ENCODE measurements at regions not wholly inside any gene's neighbourhood (a gene's known extent, or its start where the extent isn't known, plus 50 kb on each side); places are given as distances from the start of the nearest gene placed in this dataset.
"Not testable (repeated sequence)": the region's sequence is repeated elsewhere in the genome, so short reads cannot be mapped to it uniquely, and the experiment has no call there.

DNA sequence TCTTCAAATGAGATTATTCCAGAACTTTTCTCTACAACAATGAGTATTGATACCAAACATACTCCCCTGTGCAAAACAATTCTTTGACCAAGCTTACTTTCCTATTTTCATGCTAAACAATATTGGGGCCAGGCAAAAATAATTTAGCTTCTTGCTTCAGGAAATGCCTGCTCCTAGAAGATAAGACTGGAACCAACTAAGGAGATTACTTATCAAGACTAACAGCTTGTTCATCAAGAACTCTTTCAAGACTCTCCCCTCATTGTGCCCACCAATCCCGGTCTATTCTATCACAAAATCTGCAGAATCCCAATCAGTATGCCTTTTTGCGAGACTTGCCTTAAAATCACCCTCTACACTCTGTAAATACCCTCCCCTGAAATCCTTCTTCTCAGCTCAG lies 536.6 kb downstream of the RWDD3 start:
- no peak for DNase-seq (ENCODE audit: low read depth)

DNA sequence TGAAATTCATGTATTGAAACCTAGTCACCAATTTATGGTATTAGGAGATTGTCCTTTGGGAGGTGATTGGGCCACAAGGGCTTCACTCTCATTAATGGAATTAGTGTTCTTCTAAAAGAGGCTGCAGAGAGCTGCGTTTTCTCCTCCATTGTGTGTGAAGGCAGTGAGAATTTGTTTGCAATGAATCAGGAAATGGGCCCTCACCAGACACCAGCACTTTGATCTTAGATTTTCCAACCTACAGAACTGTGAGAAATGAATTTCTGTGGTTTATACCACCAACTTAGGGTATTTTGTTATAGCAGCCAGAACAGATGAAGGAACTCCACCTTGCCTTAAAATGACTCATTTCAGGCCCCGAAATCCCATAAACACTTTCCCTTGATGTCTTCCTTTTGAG lies 544.2 kb downstream of the RWDD3 start:
- no peak for DNase-seq (ENCODE audit: low read depth)

DNA sequence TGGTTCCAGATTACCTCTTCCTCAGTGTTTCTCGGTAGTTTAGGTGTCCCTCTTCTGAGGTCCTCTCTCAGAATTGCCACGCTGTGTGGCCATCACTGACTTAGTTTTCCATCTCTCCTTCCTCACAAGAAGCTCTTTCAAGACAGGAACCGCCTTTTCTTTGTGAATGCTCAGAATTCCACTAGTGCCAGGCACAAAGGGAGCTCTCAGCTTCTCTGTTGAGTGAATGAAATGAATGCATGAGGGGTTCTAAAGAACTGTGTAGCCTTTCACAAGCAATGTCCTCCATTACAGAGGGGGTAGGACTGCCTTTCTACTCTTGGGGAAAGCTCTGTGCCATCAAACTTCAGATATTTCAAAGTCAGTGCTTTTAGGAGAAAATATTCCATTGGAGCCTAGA lies 546.8 kb downstream of the RWDD3 start:
- DNase-seq (ENCODE audit: low read depth), result no peak

DNA sequence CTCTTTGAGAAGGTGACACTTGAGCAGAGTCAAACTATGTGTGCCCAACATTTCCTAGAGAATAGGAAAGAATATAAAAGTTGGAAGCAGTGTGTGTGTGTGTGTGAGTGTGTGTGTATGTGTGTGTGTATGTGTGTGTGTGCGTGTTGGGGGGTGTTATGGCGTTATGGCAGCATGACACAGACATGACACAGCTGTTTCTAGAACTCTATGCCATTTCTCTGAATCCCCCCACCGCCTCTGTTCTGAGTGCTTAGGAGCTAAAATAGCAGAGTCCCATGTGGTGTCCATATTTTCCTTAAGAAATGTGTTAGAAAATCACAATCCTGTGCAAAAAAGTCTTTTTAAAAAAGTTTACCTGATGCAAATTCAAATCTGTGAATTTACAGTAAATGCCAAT lies 556.1 kb downstream of the RWDD3 start:
- DNase-seq (ENCODE audit: low read depth), result no peak

DNA sequence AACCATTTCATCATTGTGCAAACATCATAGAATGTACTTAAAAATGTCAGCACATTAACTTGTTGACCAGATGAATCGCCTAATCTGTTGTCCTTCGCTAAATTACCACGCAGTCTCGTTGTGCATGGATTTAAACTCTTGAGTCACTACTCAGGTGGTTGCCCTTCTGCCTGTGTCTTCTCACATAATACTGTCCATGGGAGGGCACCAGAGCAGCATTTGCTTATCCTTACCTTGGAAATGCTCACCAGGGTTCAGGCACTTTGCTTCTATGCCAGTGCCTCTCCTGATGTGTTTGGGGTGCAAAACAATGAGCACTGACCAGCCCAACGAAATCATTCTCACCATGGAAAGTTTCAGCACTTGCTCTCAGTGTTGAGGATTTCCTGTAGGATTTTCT lies 559.9 kb downstream of the RWDD3 start:
- peak; percentile 2 for DNase-seq (ENCODE audit: low read depth)

DNA sequence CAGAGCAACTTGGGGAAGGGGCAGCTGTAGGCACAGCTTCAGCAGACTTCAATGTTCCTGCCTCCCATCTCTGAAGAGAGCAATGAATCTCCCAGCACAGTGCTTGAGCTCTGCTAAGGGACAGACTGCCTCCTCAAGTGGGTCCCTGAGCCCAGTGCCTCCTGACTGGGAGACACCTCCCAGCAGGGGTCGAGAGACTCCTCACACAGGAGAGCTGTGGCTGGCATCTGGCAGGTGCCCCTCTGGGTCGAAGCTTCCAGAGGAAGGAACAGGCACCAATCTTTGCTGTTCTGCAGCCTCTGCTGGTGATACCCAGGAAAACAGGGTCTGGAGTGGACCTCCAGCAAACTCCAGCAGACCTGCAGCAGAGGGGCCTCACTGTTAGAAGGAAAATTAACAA lies 563.8 kb downstream of the RWDD3 start:
- not testable (repeated sequence) for DNase-seq (ENCODE audit: low read depth)

DNA sequence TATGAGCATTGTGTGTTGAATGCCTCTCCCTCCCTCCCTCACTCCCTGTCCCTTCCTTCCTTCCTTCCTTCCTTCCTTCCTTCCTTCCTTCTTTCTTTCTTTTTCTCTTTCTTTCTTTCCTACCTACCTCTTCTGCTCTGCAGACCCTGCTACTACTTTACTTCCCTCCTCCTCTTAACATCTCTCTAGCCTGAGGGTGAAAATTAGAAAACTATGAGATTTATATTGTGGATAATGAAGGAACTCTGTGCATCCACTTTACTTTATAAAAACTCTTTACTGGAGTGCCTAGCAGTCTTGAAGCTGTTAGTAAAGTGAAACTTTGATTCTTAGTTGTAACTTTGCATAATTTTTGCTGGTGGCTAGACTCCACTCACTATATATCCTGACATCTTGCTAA lies 572.2 kb downstream of the RWDD3 start:
- no peak for DNase-seq (ENCODE audit: low read depth)

DNA sequence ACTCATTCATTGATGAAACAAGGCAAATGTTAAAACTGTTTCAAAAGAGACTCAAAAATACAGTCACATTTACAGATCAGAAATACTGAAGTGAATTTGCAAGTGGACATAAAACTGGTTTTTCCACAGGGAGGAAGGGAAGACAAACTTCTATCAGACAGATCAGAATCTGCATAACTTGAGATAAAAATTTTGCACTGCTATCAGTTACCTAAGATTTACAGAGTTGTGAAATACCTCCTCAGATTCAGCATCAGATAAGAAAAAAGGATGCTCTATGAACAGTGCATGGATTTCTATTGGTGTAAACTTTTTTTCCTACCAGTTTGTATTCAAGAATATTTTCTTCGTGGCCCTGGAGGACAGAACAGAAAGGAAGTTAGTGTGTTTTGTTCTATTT lies 575.4 kb downstream of the RWDD3 start:
- DNase-seq (ENCODE audit: low read depth), result no peak

DNA sequence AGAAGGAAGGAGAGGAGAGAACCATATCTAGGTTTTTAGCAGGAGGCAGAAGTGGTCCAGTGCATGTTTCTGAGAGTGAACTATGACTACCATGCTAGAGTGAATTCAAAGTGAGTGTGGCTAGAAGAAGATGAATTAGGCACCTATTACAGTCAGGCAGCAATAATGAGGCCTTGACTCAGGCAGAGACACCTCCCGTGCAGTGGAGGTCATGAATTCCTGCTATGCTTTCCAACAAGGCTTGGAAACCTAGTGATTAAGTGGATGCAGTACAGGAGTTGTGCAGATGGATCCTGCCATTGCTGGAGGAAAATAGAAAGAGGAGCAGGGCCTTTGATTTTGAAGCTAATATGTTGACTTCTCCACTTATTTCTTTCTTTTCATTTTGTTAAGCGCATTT lies 581.5 kb downstream of the RWDD3 start:
- no peak for DNase-seq (ENCODE audit: low read depth)

DNA sequence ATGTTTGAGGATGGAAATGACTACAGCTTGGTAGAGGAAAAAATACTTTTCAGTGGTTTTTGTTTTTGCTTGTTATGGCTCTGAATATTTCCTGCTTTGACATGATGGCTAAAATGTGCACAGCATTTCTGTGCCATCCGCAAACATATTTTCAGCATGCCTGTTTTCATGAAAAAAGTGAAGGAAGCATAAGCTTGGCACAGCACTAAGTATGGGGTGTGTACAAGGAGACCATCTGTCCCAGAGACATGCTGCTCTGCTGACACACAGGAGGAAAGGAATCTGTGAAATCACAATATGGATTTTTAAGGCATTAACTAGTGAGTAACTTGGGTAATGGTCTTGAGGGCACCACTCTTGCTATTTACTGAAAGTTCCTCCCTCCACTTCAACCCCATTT lies 595.5 kb downstream of the RWDD3 start:
- no peak for DNase-seq (ENCODE audit: low read depth)

DNA sequence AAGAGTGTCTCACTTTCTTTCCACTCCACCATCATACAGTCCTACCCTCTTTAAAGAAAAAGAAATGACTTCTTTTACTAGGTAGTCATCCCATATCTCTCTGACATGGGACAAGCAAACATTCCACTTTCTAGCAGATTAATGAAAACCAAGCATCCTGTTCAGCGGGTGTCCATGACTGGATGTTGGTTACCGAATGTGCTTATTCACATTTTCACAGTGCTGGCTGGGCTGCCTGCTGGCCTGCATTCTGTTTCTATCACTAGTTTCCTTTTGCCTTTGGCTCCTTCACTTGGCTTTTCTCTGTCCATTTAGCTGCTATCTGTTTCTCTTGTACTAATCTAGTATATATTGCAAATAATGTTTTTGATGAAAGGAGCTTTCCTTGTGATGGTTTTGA lies 598.4 kb downstream of the RWDD3 start:
- DNase-seq (ENCODE audit: low read depth), result no peak

DNA sequence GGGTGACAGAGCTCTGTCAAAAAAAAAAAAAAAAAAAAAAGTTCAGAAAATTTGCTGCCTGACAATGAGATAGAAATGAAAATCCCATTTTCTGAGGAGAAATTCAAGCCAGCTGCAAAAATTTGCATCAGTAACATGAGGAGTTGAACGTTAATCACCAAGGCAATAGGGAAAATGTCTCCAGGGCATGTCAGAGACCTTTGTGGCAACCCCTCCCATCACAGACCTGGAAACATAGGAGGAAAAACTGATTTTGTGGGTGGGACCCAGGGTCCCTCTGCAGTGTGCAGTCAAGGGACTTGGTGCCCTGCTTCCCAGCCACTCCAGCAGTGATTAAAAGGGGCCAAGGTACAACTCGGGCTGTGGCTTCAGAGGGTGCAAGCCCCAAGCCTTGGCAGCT lies 615.4 kb downstream of the RWDD3 start:
- no peak for DNase-seq (ENCODE audit: low read depth)

DNA sequence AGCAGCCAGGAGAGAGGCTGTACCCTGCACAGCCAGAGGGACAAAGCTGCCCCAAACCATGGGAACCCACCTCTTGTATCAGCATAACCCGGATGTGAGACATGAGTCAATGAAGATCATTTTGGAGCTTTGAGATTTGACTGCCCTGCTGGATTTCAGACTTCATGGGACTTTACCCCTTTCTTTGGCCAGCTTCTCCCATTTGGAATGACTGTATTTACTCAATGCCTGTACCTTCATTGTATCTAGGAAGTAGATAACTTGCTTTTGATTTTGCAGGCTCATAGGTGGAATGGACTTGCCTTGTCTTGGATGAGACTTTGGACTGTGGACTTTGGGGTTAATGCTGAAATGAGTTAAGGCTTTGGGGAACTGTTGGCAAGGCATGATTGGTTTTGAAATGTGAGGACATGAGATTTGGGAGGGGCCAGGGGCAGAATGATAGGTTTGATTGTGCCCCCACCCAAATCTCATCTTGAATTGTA lies 616.2 kb downstream of the RWDD3 start:
- no peak for DNase-seq (ENCODE audit: low read depth)

DNA sequence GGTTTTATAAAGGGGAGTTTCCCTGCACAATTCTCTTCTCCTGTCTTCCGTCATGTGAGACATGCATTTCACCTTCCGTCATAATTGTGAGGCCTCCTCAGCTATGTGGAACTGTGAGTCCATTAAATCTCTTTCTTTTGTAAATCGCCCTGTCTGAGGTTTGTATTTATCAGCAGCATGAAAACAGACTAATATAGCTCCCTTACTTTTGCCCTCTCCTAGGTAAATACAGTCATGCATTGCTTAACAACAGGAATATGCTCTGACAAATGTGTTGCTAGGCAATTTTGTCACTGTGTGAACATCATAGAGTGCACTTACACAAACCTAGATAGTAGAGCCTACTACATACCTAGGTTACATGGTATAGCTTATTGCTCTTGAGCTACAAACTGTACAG lies 616.8 kb downstream of the RWDD3 start:
- DNase-seq (ENCODE audit: low read depth), result no peak

DNA sequence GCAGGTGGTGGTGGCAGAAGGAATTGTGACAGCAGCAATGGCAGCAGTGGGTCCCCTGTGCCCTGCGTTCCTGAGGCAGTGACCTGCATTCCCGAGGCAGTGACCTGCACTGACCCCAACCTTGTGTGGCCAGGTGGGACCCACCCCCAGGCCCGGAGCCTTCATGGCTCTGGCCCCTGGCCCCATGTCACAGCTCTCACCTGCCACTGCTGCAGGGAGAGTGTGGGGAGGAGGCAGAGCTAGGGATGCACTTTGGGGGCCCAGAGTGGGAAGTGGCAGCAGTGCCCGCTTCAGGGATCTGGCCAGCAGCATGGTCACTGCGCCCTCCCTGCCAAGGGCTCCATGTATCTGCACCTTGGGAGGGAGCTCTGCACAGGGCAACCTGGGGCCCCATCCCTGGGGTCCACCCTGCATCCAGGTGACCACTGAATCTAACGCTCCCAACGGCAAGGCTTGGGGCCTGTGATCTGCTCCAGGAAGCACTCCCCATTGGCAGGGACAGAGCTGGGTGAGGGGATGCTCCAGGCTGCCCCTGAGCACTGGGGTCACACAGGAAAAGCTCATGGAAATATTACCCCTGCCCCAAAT lies 618.6 kb downstream of the RWDD3 start:
- no peak for DNase-seq (ENCODE audit: low read depth)

DNA sequence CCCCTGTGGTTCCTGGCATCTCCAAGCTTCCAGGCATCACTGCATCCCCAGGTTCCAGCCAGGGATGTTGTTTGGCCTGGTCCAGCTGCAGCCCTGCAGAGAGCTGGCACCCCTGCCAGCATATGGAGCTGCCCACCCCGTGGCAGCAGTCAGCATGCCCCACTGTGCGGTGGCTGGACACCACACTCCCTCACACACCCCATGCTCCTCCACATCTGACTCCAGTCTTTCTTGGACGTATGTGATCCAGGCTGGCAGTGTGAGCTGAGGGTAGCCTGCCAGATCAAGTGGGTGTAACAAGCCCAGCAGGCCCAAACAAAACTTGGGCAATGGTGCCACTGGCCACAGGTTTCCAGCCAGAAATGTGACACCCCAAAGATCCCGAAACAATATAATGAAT lies 620.4 kb downstream of the RWDD3 start:
- DNase-seq (ENCODE audit: low read depth), result no peak

DNA sequence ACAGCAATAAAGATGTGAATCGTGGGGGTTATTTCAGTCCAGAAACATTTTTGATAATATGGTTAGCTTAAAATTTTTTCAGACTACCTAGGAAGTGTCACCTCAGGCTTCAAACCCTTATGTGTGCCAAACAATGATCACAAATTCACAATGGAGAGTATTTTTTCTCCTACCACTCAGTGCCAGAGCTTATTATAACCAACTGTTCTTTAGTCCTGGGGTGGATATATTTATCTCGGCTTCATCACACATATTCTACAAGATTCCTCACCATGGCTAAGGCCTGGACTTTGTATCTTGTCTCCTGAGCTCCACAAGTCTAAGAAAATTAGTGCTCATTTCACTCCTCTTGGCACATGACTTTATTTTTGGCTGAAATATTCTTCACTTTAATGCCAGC lies 629.1 kb downstream of the RWDD3 start:
- DNase-seq (ENCODE audit: low read depth), result no peak

DNA sequence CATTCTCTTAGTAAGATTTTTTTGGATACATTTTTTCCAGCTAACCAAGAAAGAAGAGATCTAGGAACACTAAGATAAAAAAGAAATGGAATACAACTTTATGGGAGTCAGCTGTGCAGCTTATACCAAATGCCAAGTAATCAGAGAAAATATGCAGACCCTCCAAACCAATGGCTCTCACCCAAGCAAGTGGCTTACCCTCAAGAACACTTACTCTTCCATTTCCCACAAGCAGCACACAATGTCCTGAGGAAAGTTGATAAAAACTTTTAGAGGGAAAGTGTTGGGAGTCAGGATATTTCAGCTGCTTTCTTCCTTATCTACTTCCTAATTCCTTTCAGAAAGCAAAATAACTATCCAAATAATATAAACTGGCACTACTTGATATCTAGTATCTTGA lies 631.8 kb downstream of the RWDD3 start:
- DNase-seq (ENCODE audit: low read depth), result no peak

DNA sequence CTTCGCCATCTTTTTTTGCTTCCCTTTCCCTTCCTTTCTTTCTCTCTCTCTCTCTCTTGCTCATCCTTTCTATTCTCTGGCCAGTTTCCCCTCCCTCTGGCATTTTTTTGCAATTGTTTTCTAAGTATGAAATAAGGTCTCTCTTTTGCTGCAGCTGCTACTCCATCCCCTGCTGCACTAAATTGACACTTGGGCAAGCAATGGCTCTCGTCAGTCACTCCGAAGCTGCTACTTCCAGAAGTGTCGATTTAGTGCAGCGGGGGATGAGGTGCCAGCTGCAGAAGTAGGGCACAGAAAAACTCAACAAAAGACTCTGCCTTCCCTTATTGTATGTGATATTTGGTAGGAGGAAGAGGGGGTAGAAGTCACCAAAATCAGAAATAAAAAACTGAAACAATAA lies 642.3 kb downstream of the RWDD3 start:
- no peak for DNase-seq (ENCODE audit: low read depth)

DNA sequence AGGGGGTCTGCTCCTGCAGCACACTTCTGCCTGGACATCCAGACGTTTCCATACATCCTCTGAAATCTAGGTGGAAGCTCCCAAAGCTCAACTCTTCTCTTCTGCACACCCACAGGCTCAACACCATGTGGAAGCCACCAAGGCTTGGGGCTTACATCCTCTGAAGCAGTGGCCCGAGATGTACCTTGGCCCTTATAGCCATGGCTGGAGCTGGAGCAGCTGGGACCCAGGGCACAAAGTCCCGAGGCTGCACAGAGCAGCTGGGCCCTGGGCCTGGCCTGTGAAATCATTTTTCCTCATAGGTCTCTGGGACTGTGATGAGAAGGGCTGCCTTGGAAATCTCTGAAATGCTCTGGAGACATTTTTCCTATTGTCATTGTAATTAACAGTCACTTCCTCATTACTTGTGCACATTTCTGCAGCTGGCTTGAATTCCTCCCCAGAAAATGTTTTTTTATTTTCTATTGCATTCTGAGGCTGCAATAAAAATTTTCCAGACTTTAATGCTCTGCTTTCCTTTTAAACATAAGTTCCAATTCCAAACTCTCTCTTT lies 645.6 kb downstream of the RWDD3 start:
- no peak for DNase-seq (ENCODE audit: low read depth)

DNA sequence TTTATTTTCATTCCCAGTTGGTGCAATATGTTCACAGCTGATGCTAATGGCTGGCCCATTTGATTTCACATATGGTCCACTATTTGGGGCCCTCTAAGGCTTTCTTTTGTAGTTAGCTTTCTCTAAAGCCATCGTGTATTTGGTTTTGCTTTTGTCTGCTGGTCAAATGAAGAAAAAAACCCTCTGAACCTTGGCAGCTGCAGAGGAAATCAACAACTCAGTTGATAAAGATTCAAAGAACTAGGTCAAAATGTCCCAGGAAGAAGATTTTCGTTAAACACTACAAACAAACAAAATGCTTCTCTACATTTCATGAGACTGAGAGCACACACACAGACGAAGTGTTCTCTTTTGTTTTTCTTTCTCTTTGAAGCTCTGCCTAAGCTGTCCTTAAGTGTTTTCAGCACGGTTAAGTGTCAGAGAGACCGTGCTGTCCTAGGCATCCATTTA lies 655.0 kb downstream of the RWDD3 start:
- no peak for DNase-seq (ENCODE audit: low read depth)

DNA sequence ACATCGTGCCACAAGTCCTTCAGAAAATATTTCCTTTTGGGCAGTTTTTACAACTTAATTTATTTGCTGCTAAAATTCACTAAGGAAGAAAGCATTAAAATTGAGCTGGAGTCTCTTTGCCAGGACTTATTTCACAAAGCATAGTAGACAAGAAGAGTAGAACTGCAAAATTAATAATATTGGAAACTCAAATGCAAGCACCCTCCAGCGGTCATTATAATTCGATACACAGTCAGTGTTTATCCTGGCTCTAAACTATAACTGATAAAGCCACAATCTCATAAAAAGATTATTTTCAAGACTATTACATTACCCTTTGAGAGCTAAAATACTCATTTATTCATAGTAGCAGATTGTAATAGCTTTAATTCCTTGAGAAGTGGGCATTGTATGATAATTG lies 655.4 kb downstream of the RWDD3 start:
- DNase-seq (ENCODE audit: low read depth), result no peak

DNA sequence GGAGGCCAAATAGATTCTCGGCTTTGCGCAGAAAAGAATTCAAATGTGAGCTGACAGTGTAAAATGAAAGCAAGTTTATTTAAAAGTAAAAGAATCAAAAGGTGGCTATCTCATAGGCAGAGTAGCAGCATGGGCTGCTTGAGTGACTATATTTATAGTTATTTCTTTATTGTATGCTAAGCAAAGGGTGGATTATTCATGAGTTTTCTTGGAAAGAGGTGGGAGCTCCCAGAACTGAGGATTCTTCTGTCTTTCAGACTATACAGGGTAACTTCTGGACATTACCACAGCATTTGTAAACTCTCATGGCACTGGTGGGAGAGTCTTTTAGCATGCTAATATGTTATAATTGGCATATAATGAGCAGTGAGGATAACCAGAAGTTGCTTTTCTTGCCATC lies 659.9 kb downstream of the RWDD3 start:
- DNase-seq (ENCODE audit: low read depth), result no peak

DNA sequence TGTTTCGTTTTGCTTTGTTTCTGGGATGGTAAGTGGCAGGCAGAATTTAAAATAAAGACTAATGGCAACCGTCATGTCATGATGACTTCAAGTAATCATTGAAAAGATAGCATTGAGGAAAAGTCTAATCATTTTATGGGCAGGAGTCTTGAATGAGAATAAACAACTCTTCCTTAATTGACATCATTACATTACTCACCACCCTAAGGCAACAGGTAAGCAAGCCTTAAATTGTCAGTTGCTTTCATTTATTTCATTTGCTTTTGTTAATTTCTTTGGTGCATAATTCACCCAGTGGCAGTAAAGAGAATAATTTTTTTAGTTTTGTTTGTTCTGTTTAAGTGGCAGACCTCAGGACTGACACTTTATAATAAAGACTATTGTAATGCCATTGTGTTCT lies 669.0 kb downstream of the RWDD3 start:
- no peak for DNase-seq (ENCODE audit: low read depth)

Data from iris pigment epithelial cell (primary cell).